ENCODE measurements at regions not wholly inside any gene's neighbourhood (a gene's known extent, or its start where the extent isn't known, plus 50 kb on each side); places are given as distances from the start of the nearest gene placed in this dataset.

DNA sequence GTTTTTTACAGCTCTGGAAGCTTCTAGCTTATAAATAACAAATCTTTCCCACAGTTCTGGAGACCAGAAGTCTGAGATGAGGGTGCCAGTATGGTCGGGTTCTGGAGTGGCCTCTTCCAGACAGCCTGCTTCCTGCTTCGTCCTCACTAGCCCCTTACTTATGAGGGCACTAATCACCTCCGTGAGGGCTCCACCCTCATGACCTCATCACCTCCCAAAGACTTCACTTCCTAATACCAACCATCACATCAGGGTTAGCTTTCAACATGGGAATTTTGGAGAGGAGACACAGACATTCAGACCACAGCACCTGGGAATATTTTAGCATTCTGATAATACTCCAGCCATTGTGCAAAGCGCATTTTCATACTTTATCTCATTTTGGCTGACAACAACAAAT, 223.7 kb upstream of the IRF2BP2 start:
- Mint-ChIP-seq H3K27me3 (ENCODE audit: low read depth in 3 of 3) (no peaks in the 10 kb centered on the region), H3K36me3 (peaks cover 0 to 1% of the 10 kb centered on the region in 2 donors), H3K27ac (no peak overlapping the region), H3K9me3 (peaks cover 0 to 6% (median 3%) of the 10 kb centered on the region in 7 donors), H3K4me1 (peaks cover 45% of the 10 kb centered on the region), H3K4me3 (no peak overlapping the region)
- TF ChIP-seq, protein P1, sequence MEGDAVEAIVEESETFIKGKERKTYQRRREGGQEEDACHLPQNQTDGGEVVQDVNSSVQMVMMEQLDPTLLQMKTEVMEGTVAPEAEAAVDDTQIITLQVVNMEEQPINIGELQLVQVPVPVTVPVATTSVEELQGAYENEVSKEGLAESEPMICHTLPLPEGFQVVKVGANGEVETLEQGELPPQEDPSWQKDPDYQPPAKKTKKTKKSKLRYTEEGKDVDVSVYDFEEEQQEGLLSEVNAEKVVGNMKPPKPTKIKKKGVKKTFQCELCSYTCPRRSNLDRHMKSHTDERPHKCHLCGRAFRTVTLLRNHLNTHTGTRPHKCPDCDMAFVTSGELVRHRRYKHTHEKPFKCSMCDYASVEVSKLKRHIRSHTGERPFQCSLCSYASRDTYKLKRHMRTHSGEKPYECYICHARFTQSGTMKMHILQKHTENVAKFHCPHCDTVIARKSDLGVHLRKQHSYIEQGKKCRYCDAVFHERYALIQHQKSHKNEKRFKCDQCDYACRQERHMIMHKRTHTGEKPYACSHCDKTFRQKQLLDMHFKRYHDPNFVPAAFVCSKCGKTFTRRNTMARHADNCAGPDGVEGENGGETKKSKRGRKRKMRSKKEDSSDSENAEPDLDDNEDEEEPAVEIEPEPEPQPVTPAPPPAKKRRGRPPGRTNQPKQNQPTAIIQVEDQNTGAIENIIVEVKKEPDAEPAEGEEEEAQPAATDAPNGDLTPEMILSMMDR (IDR thresholded peaks at IDR 0.05), result no peak
- 80% methylated on average over 1 of the region's 4 CpGs for whole genome bisulfite sequencing (ENCODE audit: insufficient coverage)
- H3K4me1 ChIP-seq (ENCODE audit: control insufficient read depth in 1 of 2, insufficient read depth in 2 of 2, low read length in 2 of 2), result peaks cover 37 to 46% of the 10 kb centered on the region in 2 donors
- no peaks in the 10 kb centered on the region for H3K79me2 ChIP-seq (ENCODE audit: insufficient read depth, low read length)
- H2AFZ ChIP-seq (ENCODE audit: insufficient read depth, low read depth, low read length, poor library complexity, severe bottlenecking), result no peak overlapping the region
- no peak for DNase-seq
- H4K20me1 ChIP-seq (ENCODE audit: insufficient read depth, low read length), result no peaks in the 10 kb centered on the region
- H3K9me3 ChIP-seq (replicated peaks in 1 of 2; ENCODE audit: control insufficient read depth in 1 of 2, insufficient read depth in 1 of 2, low read length in 2 of 2), result no peaks in the 10 kb centered on the region
- no peak overlapping the region for H3K27ac ChIP-seq (ENCODE audit: low read depth in 1 of 2, low read length in 2 of 2)
- H3K4me2 ChIP-seq (replicated peaks; ENCODE audit: extremely low read depth, low read length, poor library complexity, severe bottlenecking), result no peak overlapping the region
- H3K36me3 ChIP-seq (replicated peaks in 1 of 2; ENCODE audit: control insufficient read depth in 1 of 2, insufficient read depth in 2 of 2, low read length in 2 of 2), result no peaks in the 10 kb centered on the region
- intact Hi-C loops (cut with micrococcal nuclease), result no loop called here
- H3K9ac ChIP-seq (ENCODE audit: insufficient read depth, low read length, poor library complexity, severe bottlenecking), result no peak overlapping the region
- no peak overlapping the region for H3K4me3 ChIP-seq (replicated peaks in 1 of 3; ENCODE audit: low read depth in 2 of 3, low read length in 3 of 3)
- no peaks in the 10 kb centered on the region for H3K27me3 ChIP-seq (ENCODE audit: control insufficient read depth in 2 of 2, insufficient read depth in 2 of 2, low read length in 2 of 2)

DNA sequence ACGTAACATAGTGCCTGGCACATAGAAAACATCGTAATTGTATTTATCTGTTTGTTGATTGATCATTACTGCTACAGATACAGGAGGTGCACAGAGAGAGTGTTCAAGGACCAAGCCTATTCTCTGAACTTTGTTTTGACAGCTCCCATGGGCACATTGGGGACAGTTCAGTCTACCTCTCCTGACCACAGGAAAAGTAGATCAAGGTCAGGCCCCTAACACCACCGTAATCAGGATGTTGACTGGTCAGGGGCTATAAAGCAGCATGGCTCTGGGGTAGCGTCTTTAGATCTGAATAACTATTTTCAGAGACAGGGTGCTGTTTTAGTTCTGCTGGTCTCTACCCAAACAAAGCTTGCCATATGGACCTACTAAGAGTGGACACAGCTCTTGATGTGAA, 223.1 kb upstream of the IRF2BP2 start:
- no peaks in the 10 kb centered on the region for H3K9me3 ChIP-seq (replicated peaks in 1 of 2; ENCODE audit: control insufficient read depth in 1 of 2, insufficient read depth in 1 of 2, low read length in 2 of 2)
- intact Hi-C loops (cut with micrococcal nuclease), result no loop called here
- H2AFZ ChIP-seq (ENCODE audit: insufficient read depth, low read depth, low read length, poor library complexity, severe bottlenecking), result no peak overlapping the region
- peaks cover 32 to 41% of the 10 kb centered on the region in 2 donors for H3K4me1 ChIP-seq (ENCODE audit: control insufficient read depth in 1 of 2, insufficient read depth in 2 of 2, low read length in 2 of 2)
- H4K20me1 ChIP-seq (ENCODE audit: insufficient read depth, low read length), result no peaks in the 10 kb centered on the region
- no peak for DNase-seq
- H3K27me3 ChIP-seq (ENCODE audit: control insufficient read depth in 2 of 2, insufficient read depth in 2 of 2, low read length in 2 of 2), result no peaks in the 10 kb centered on the region
- no peaks in the 10 kb centered on the region for H3K27me3 Mint-ChIP-seq (ENCODE audit: low read depth in 3 of 3)
- no peak overlapping the region for H3K4me3 Mint-ChIP-seq
- H3K27ac ChIP-seq (ENCODE audit: low read depth in 1 of 2, low read length in 2 of 2), result no peak overlapping the region
- H3K9me3 Mint-ChIP-seq, result peaks cover 0 to 6% (median 3%) of the 10 kb centered on the region in 7 donors
- H3K9ac ChIP-seq (ENCODE audit: insufficient read depth, low read length, poor library complexity, severe bottlenecking), result no peak overlapping the region
- H3K36me3 ChIP-seq (replicated peaks in 1 of 2; ENCODE audit: control insufficient read depth in 1 of 2, insufficient read depth in 2 of 2, low read length in 2 of 2), result no peaks in the 10 kb centered on the region
- H3K4me2 ChIP-seq (replicated peaks; ENCODE audit: extremely low read depth, low read length, poor library complexity, severe bottlenecking), result no peak overlapping the region
- H3K4me1 Mint-ChIP-seq, result peaks cover 40% of the 10 kb centered on the region
- peak overlapping the region in 1 of 7 donors; percentile 30 for H3K27ac Mint-ChIP-seq
- WGBS (ENCODE audit: insufficient coverage), result 100% methylated on average over 2 of the region's 4 CpGs
- H3K79me2 ChIP-seq (ENCODE audit: insufficient read depth, low read length), result no peaks in the 10 kb centered on the region
- H3K36me3 Mint-ChIP-seq, result peaks cover 0 to 1% of the 10 kb centered on the region in 2 donors
- H3K4me3 ChIP-seq (replicated peaks in 1 of 3; ENCODE audit: low read depth in 2 of 3, low read length in 3 of 3), result no peak overlapping the region
- TF ChIP-seq, protein P1 (IDR thresholded peaks at IDR 0.05), result no peak

Measured in CD14-positive monocyte (primary cell).